NCI-H1436 (cell line): ENCODE measurements at regions not wholly inside any gene's neighbourhood (a gene's known extent, or its start where the extent isn't known, plus 50 kb on each side); places are given as distances from the start of the nearest gene placed in this dataset.
"Not testable (repeated sequence)": the region's sequence is repeated elsewhere in the genome, so short reads cannot be mapped to it uniquely, and the experiment has no call there.

Source experiments
- DNase-seq: peaks from one replicate; lab custom pipeline; 2025; lab: John Stamatoyannopoulos, UW

DNA sequence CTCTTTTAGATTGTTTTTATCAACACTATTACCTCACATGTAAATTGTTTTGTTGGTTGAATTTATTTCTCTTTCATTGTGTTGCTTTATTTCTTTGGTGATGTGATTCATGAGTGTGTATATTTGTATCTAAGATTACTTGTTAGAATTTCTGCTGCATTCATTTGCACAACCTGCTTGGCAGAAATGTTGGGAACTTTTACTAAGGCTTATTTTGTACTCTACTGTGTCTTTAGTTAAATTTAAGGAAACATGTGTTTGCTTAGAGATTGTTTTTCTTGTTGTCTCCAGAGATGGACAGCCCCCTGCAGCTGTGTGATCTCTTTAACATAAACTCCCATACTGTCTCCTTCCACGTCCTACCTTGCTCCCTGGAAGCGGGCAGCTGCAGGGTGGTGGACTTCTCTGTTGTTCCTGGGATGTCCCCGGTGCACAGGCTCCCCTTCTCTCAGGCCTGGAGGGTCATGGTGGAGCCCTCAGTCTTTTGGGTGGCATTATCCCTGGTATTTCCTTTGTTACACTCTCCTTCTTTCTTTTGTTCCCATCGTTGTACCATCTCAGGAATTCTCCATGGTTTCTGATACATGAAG, 212.0 kb upstream of the SPRY2 start:
- no peak for DNase-seq

DNA sequence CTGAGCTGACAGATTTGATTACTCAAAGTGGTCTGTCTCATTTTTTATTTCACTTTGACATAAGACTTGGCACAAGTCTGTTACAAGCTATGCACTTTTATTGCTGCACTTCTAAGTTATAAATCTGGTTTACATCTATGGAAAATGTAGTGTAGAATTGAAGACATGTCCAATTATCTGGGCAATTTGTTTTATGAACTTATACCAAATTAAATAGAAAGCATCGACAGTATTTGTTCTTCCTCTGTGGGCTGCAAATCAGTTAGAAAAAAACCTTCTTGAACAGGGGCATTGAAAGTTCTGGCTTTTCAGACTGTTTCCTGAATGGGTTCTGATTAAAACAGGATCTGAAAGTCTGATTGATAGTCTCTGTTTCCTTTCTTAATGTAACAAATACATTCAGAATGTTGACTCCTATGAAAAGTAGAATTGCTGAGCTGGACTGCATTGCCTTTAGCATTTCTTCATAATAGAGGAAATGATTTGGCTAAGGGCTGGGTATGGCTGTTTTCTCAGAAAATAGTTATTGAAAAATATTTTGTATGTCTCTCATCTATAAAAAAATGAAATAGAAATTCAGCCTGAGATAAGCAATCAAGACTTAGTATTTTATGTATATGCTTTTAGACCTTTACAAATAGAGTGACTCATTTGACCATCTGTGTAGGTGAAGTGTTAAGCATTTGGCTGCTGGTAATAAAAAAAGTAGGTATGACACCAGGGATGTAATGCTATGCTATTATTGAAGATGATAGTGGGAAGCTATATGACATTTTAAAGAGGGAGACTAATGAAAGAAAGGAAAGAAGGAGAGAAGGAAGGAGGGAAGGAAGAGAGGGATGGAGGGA, 210.9 kb upstream of the SPRY2 start:
- DNase-seq = no peak

DNA sequence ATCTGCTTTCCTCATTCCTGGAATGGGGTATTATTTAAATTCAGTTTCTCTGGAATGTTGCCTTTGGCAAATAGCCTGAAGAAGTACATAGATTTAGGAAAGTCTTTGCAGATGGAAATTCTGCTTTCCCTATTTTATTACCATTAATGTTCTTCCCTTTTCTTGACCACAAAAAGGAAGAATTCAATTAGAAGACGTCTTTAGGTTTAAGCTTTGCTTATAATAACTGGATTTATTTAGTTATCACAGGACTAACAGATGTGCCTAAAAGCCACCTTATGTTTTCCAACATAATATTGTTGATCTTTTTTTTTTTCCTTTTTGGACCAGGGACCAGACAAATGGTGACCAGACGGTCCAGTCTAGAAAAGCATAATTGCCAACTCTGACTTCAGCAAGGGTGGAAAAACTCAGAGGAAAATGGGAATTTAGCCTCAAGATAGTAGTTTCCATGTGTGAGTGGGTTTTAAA, 210.1 kb upstream of the SPRY2 start:
- no peak for DNase-seq

DNA sequence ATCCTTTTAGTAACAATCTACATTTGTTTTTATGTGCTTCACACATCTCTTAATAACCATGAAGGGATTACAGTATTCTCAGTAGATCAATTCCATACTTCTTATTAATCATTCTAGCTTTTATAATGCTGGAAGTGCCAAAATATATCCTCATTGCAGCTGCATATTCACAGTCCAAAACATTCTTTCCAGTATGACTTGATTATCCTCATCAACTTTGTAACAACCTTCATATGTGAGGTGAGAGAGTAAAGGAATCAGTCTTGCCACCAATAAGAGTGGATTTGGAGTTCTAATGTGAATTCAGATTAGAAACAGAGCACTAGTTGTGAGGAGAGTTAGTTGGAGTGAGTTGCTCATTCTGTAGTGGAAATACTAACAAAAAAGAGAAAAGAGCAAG, 208.0 kb upstream of the SPRY2 start:
- DNase-seq = no peak

DNA sequence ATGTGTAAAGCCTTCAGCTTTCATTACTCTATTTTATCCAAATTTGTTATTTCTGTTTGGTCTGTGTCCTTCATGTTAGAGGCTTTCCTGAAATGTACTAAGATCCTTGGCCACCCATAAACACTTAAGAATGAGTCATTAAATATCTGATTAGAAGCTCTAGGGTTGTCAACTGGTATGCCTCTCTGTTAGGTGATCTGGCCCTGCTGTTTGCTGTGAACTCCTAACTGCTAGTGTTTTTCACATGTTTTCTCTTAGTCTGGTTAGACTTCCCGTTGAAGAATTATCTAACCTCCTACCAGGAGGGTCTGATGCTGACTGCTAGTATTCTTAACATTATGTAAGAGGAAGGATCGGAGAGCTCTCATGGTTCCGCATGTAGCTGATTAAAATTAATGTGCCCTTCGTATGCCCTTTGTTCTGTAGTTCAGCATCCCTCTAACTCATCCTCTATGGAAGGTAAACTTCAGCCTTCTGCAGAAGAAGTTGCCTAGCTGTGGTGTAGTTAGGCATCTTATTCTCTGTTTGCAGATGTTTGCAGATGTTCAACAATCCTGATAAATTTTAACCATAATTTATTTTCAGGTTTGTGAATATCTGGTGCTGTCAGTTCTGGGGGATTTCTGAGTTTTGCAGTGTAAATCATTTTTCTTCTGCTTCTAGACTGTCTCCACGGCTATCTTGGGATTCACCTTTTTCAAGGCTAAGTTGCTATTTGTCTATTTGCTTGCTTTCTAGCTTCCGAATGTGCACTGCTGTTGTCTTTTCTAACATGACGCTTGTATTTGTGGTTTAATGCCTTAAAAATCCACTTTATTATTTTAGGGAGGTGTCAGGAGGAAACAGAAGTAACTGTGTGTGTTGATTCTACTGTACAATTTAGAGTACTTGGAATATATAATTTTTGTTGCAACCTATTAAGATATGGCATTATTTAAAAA, 207.2 kb upstream of the SPRY2 start:
- DNase-seq = no peak

DNA sequence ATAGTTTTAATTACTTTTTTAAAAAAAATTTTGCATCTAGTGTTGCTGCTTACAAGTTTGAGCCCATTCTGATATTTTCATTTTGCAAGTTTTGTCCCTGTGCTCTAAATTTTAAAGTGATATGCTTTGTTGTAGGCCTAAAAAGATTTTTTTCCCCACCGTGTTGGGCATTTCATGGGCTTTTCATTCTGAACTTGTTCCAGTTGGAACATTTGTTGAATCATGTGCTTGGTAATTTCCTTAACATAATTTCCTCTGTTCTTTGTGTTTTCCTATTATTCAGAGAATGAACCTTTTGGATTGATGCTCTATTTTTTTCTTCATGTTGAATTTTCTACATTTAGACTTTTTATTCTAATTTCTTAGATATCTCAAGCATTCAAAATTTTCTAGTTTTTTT, 206.4 kb upstream of the SPRY2 start:
- DNase-seq = no peak

DNA sequence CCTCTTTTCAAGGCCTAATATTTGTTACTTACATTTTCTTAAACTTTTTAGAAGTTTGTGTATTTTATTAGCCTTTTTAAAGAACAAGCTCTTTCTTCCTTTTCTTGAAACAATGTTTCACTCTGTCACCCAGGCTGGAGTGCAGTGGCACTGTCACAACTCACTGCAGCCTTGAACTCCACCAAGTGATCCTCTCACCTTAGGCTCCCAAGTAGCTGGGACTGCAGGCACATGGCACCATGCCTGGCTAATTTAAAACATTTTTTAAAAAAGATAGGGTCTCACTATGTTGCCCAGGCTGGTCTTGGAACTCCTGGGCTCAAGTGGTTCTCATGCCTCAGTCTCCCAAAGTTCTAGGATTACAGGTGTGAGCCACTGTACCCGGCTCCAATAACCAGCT, 192.2 kb upstream of the SPRY2 start:
- no peak for DNase-seq

DNA sequence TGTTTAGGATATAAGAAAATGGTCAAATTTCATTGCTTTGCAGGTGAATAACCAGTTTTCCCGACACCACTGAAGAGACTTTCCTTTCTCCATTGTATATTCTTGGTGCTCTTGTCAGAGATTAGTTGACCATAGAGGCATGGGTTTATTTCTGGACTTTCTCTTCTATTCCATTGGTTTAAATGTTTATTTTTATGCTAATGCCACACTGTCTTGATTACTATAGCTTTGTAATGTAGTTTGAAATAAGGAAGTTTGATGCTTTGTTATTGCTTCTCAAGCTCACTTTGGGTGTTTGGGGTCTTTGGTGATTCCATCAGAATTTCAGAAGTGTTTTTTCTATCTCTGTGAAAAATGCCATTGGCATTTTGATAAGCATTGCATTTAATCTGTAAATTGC, 190.0 kb upstream of the SPRY2 start:
- no peak for DNase-seq

DNA sequence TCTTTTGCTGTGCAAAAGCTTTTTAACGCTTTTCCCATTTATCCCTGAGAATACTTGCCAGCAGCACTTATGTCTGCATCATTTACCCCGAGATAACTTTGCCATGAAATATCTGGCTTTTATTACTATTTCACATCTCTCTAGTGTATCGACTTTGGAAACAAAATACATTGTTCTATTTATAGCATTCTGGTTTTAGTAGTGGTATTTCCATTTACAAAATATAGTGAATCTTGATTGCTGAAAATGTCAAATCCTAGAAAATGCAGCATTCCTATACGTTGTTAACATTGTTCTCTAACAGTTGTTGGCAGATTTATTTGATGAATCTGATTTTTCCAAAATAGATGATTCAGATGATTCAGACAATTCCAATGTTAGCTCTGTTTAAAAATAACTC, 189.3 kb upstream of the SPRY2 start:
- no peak for DNase-seq

DNA sequence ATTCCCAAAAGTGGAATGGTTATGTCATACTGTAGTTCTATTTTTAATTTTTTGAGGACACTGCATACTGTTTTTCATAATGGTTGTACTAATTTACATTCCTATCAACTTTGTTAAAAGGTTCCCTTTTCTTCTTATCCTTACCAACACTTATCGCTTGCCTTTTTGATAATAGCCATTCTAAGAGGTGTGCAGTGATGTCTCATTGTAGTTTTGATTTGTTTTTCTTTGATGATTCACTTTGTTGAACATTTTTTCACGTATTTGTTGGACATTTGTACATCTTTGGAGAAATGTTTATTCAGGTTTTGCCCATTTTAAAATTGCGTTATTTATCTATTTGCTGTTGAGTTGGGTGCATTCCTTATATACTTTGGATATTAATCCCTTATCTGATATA, 188.8 kb upstream of the SPRY2 start:
- DNase-seq = no peak

DNA sequence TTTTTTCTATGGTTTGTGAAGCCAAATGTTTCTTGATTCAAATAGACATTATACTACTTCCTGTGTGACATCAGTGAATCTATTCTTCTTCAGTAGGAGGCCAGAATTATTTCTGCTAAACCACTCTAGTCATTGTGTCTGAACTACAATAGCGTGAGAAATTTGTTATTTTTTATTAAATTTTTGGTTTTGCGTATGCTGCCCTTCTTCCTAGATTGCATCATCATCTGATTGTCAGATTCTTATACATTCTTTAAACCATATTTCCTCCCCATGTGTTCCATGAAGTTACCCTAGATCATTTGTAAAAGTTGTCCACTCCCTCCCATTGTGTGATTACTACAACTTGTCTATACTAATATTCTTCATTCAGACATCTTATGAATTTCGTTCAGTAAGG, 187.8 kb upstream of the SPRY2 start:
- no peak for DNase-seq

DNA sequence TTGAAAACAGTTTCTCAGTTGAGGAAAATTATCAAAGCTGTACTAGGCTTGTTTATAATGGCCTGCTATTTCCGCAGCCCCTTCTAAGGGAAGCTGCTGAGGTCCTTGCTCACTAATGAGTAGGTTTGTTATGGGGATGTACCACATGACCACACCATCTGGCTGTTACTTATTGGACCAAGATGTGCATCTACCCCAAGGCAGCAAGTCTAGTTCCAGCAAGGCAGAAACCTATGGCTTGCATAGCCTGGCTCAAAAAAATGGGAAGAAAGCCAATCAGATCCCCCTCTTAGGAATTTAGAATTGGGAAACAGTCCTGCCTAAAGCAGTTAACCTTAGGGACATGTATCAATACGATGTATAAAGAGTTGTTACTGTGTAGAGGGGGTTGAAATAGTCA, 186.5 kb upstream of the SPRY2 start:
- DNase-seq = no peak

DNA sequence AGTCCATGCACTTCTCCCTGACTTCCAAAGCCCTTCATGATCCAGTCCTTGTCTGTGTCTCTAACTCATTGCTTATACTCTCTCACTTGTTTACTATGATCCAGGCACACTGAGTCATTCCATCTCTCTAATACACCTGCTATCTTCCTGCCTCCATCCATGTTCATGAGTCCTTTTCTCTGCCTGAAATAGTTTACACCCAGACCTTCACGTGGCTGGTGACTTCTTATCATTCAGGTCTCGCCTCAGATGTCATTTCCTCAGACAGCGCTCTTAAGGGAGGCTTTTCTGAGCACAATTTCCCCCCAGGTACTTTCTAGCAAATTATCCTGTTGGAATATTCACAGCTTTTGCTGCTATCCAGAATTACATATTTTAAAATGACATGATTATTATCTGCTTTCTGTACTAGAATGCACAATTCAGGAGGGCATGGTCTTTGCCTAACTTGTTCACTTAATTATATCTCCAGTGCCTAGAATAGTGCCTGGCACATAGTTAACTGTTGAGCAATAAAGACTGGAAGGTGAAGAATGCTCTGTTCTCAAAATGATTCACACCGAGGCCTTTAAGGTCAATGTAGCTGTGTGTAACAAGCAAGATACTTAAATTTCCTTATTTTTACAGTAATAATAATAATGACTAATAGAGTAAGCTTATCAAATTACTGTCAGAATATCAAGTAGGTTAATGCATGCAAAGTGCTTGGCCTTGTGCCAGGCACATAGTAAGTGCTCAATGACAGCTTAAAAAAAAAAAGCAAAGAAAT, 183.7 kb upstream of the SPRY2 start:
- no peak for DNase-seq

DNA sequence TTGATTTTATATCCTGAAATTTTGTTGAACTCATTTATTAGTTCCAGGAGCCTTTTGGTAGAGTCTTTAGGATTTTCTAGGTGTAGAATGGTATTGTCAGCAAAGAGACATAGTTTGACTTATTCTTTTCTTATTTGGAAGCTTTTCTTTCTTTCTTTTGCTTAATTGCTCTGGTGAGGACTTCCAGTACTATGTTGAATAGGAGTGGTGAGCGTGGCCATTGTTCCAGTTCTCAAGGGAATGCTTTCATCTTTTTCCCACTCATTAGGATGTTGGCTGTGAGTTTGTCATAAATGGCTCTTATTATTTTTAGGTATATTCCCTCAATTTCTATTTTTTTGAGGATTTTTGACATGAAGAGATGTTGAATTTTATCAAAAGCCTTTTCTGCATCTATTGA, 182.2 kb upstream of the SPRY2 start:
- no peak for DNase-seq

DNA sequence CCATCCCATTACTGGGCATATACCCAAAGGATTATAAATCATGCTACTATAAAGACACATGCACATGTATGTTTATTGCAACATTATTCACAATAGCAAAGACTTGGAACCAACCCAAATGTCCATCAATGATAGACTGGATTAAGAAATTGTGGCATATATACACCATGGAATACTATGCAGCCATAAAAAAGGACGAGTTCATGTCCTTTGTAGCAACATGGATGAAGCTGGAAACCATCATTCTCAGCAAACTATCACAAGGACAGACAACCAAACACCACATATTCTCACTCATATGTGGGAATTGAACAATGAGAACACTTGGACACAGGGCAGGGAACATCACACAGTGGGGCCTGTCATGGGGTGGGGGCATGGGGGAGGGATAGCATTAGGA, 181.5 kb upstream of the SPRY2 start:
- DNase-seq = not testable (repeated sequence)

DNA sequence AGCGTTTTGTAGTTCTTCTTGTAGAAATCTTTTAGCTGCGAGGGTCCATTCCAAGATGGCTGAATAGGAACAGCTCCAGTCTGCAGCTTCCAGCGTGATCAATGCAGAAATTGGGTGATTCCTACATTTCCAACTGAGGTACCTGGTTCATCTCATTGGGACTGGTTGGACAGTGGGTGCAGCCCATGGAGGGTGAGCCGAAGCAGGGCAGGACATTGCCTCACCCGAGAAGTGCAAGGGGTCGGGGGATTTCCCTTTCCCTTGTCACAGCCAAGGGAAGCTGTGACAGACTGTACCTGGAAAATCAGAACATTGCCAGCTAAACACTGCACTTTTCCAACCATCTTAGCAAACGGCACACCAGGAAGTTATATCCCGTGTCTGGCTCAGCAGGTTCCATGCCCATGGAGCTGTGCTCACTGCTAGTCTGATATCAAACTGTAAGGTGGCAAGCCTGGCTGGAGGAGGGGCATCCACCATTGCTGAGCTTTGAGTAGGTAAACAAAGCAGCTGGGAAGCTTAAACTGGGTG, 176.0 kb upstream of the SPRY2 start:
- no peak for DNase-seq

DNA sequence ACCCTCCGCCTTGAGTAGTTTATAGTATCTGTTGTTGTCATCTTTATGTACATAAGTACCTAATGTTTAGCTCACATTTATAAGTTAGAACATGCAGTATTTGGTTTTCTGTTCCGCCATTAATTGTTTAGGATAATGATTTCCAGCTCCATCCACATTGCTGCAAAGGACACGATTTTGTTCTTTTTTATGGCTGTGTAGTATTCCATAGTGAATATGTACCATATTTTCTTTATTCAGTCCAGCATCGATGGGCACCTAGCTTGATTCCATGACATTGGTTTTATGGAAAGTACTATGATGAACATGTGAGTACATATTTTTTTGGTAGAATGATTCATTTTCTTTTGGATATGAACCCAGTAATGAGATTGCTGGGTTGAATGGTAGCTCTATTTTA, 174.4 kb upstream of the SPRY2 start:
- DNase-seq = no peak

DNA sequence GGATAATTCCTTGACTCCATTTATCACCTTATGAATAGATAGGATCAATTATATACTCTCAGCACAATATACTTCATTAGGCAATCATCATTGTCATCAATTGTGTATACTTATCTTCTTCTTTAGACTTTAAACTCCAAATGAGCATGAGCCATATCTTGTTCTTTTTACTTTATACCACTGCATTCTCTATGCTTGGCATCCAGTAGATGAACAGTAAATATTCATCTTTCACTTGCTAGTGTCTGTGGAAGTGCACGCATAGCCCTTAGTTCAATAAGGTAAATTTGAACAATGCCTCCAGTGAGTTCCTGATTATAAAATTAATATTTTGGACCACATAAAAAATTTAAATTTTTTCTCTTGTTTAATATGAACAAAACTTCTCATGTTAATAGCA, 172.3 kb upstream of the SPRY2 start:
- no peak for DNase-seq

DNA sequence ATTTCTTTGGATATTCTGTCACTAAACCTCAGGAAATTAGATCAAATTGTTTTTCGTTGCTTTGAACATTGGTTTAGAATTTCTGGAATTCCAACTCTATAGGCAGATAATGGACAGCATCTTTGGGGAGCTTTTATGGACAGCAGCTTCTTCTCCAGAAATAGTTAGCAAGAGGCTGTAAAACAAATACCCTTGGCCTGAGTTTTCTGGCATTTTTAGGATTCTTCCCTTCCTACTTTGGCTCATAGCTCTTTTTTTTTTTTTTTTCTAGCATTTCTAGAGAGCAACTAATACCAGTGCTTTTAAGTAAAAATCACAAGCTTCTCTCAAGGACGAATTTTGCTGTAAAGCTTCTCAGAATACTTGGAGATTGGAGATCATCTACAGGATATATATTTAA, 169.8 kb upstream of the SPRY2 start:
- DNase-seq = no peak

DNA sequence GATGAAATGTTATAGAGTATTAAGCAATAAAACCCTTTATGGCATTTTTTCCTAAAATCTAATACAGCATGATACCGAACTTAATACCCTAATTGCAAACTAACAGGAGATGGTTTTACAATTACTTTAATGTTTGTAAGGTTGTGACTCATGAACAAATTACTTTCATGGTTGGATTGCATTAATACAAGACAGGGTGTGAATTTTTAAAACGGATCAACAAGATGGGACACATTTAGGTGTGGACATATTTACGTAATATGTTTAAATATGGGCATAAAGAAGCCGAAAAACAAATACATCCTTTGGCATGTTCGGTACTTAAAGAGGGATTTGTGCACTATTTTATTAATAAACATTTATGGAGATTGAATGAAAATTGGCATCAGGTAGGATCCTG, 168.3 kb upstream of the SPRY2 start:
- DNase-seq = no peak

DNA sequence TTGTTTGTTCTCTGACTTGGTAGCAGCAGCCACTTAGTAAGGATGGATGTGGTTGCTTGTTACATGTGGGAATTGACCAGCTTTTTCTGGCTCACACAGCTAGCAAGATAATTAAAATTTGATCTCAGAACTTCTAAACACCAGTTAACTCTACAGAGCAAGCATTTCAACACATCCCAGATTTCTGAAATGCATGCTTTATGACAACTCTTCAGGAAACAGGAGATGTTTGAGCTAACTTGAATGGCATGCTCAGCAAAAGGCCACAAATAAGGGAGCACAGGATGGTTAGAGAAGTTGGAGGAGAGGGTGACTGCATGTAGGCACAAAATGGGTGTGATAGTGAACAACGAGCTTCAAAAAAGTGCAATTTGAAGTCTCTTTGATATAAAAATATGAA, 167.1 kb upstream of the SPRY2 start:
- no peak for DNase-seq

DNA sequence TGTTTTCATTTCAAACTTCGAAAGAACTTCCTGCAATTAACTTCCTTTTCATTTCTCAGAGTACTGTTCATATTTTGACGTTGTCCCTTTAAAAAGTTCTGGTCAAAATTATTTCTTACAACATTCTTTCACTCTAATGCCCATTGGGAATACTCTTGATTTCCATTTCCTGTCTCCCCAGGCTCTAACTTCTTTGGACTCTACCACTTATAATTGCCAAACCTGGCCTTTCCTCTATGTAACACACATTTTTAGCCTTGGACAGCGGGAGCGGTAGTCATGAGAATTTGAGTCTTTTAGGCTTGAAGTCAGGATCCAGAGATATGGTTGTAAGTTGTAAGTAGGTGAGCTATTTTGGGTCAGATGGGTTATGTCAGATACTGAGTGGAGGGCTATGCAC, 163.5 kb upstream of the SPRY2 start:
- no peak for DNase-seq
